C4-2B (cell line): ENCODE measurements at regions not wholly inside any gene's neighbourhood (a gene's known extent, or its start where the extent isn't known, plus 50 kb on each side); places are given as distances from the start of the nearest gene placed in this dataset.

Experiments used
- CTCF ChIP-seq: fragments of 450-650 bp; conservative IDR thresholded peaks from 2 replicates; pipeline ENCODE4 v1.5.1; 2017; ENCODE audit warnings: mild to moderate bottlenecking
- ZFX ChIP-seq: fragments of 450-650 bp; IDR thresholded peaks from 2 replicates; pipeline ENCODE4 v1.6.1; 2017

- no peak for TF ChIP-seq CTCF
- no peak for TF ChIP-seq ZFX
Observed at GRCh38 chr3:99434190-99434589, 204.2 kb upstream of the COL8A1 start.
